Trophoblast cell (in vitro differentiated cells and primary cell): ENCODE measurements at regions not wholly inside any gene's neighbourhood (a gene's known extent, or its start where the extent isn't known, plus 50 kb on each side); places are given as distances from the start of the nearest gene placed in this dataset.

Experiments
- DNase-seq, 2 donors: peaks; one replicate each; pipeline ENCODE4 v3.0.0-alpha.2; 2016
- H2AFZ ChIP-seq: 2 replicates; pipeline ENCODE4 v1.6.1; 2013; ENCODE audit warnings: low read length, moderate library complexity, mild to moderate bottlenecking; ENCODE audit not compliant: insufficient read depth, poor library complexity
- H2AK5ac ChIP-seq: 2 replicates; pipeline ENCODE4 v1.6.1; 2013; ENCODE audit warnings: mild to moderate bottlenecking, low read length
- H2BK120ac ChIP-seq: 2 replicates; pipeline ENCODE4 v1.6.1; 2013; ENCODE audit warnings: low read length, mild to moderate bottlenecking, moderate library complexity; ENCODE audit not compliant: insufficient read depth, poor library complexity
- H2BK12ac ChIP-seq: 2 replicates; pipeline ENCODE4 v1.6.1; 2013; ENCODE audit warnings: mild to moderate bottlenecking, low read length, moderate library complexity
- H2BK5ac ChIP-seq: 2 replicates; pipeline ENCODE4 v1.6.1; 2013; ENCODE audit warnings: low read length, low read depth, moderate library complexity, mild to moderate bottlenecking; ENCODE audit not compliant: poor library complexity
- H3K14ac ChIP-seq: 2 replicates; pipeline ENCODE4 v1.6.1; 2013; ENCODE audit warnings: mild to moderate bottlenecking, low read length
- H3K18ac ChIP-seq: 2 replicates; pipeline ENCODE4 v1.6.1; 2013; ENCODE audit warnings: mild to moderate bottlenecking, low read length
- H3K23ac ChIP-seq: 2 replicates; pipeline ENCODE4 v1.6.1; 2013; ENCODE audit warnings: low read length
- H3K27ac ChIP-seq: 2 replicates; pipeline ENCODE4 v1.5.1; 2013; ENCODE audit warnings: low read depth, mild to moderate bottlenecking, inconsistent platforms, low read length, moderate library complexity
- H3K27me3 ChIP-seq: 2 replicates; pipeline ENCODE4 v1.6.1; 2013; ENCODE audit warnings: inconsistent platforms, mild to moderate bottlenecking, low read length, moderate library complexity; ENCODE audit not compliant: insufficient read depth
- H3K36me3 ChIP-seq, 2 experiments: 1 replicate in 1 of 2; 2 replicates in 1 of 2; pipeline ENCODE4 v1.6.1; 2013; ENCODE audit warnings: low read length in 2 of 2, mild to moderate bottlenecking in 2 of 2, moderate library complexity in 1 of 2; ENCODE audit not compliant: insufficient read depth in 2 of 2, control insufficient read depth in 1 of 2
- H3K4ac ChIP-seq: 2 replicates; pipeline ENCODE4 v1.6.1; 2013; ENCODE audit warnings: low read depth, mild to moderate bottlenecking, low read length, moderate library complexity
- H3K4me1 ChIP-seq, 2 experiments: 1 replicate in 1 of 2; 2 replicates in 1 of 2; pipeline ENCODE4 v1.6.1; 2013; ENCODE audit warnings: low read length in 2 of 2, mild to moderate bottlenecking in 2 of 2, moderate library complexity in 1 of 2; ENCODE audit not compliant: insufficient read depth in 2 of 2, control insufficient read depth in 1 of 2
- H3K4me2 ChIP-seq: 2 replicates; pipeline ENCODE4 v1.6.1; 2013; ENCODE audit warnings: inconsistent platforms, mild to moderate bottlenecking, low read length, moderate library complexity
- H3K4me3 ChIP-seq: 2 replicates; pipeline ENCODE4 v1.5.1; 2013; ENCODE audit warnings: mild to moderate bottlenecking, low read depth, low read length, inconsistent platforms
- H3K79me1 ChIP-seq: one replicate; pipeline ENCODE4 v1.6.1; 2013; ENCODE audit warnings: low read length
- H3K79me2 ChIP-seq: 2 replicates; pipeline ENCODE4 v1.6.1; 2013; ENCODE audit warnings: low read length, mild to moderate bottlenecking; ENCODE audit not compliant: control insufficient read depth, insufficient read depth, poor library complexity
- H3K9ac ChIP-seq: 2 replicates; pipeline ENCODE4 v1.6.1; 2013; ENCODE audit warnings: mild to moderate bottlenecking, low read length
- H3K9me3 ChIP-seq: 2 replicates; pipeline ENCODE4 v1.6.1; 2013; ENCODE audit warnings: low read depth, mild to moderate bottlenecking, control low read depth, inconsistent platforms, low read length; ENCODE audit not compliant: insufficient read depth
- H4K12ac ChIP-seq: 2 replicates; pipeline ENCODE4 v1.6.1; 2013; ENCODE audit warnings: low read depth, mild to moderate bottlenecking, low read length, moderate library complexity
- H4K8ac ChIP-seq: 2 replicates; pipeline ENCODE4 v1.6.1; 2013; ENCODE audit warnings: low read depth, mild to moderate bottlenecking, low read length, moderate library complexity
- H4K91ac ChIP-seq: one replicate; pipeline ENCODE4 v1.6.1; 2013; ENCODE audit warnings: low read depth, mild to moderate bottlenecking, low read length, moderate library complexity
- WGBS: extraction: QIAGEN DNeasy Blood & Tissue Kit; methylation state at CpG from one replicate; pipeline ENCODE4 v1.1.7; 2013; ENCODE audit warnings: missing lambda C conversion rate; ENCODE audit not compliant: insufficient read length, insufficient coverage; ENCODE audit errors: extremely low coverage; 5-methylcytosine and 5-hydroxymethylcytosine counted together

DNA sequence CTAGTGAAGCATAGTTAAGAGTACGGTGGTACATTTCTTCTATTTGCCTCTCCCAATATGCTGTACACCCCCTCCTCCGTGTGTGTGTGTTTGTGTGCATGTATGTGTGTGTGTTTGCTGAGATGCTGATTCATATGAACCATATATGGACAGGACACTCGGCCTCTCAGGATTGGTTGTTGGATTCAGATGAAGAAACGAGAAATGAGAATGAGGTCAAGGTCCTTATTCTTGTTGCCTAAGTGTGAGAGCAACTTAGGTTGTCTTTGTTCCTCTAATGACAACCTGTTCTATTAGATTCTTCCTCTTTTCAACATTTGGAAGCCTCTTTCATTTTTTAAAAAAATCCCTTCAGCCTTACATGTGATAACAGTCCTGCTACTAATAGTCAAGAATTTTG, 1387.6 kb downstream of the STIM2 start:
- Histone ChIP-seq H3K9me3 (no peaks in the 10 kb centered on the region), H2BK120ac (peak overlapping the region; percentile 8), H3K4me3 (no peak overlapping the region), H2BK12ac (peak overlapping the region; percentile 43), H4K8ac (peak overlapping the region; percentile 23), H2AK5ac (peak overlapping the region; percentile 35), H3K36me3 (no peaks in the 10 kb centered on the region), H3K27ac (no peak overlapping the region), H4K91ac (peak overlapping the region; percentile 35), H2BK5ac (no peak overlapping the region), H3K14ac (no peak overlapping the region), H4K12ac (no peak overlapping the region), H3K18ac (no peak overlapping the region), H3K4ac (no peak overlapping the region), H3K23ac (no peak overlapping the region), H3K27me3 (no peaks in the 10 kb centered on the region), H3K79me1 (peaks cover 8% of the 10 kb centered on the region), H2AFZ (no peak overlapping the region), H3K4me1 (peaks cover 2 to 3% of the 10 kb centered on the region in 2 experiments), H3K4me2 (no peak overlapping the region), H3K79me2 (peaks cover 2% of the 10 kb centered on the region), H3K9ac (no peak overlapping the region)
- no CpG with 5 or more reads among the region's 4 CpGs for WGBS
- DNase-seq, result no peak

- H3K36me3 ChIP-seq, result no peaks in the 10 kb centered on the region
- peak overlapping the region; percentile 75 for H3K4ac ChIP-seq
- peak overlapping the region; percentile 96 for H2BK120ac ChIP-seq
- no CpG with 5 or more reads among the region's 2 CpGs for WGBS
- peak overlapping the region; percentile 82 for H3K18ac ChIP-seq
- H3K14ac ChIP-seq, result peak overlapping the region; percentile 87
- H3K79me1 ChIP-seq, result peaks cover 8% of the 10 kb centered on the region
- peak overlapping the region; percentile 95 for H2AK5ac ChIP-seq
- peak overlapping the region; percentile 70 for H4K12ac ChIP-seq
- H2BK12ac ChIP-seq, result peak overlapping the region; percentile 98
- no peak overlapping the region for H3K23ac ChIP-seq
- peak overlapping the region; percentile 70 for H4K8ac ChIP-seq
- peak overlapping the region; percentile 73 for H2BK5ac ChIP-seq
- H3K4me2 ChIP-seq, result no peak overlapping the region
- H3K27ac ChIP-seq, result no peak overlapping the region
- H3K79me2 ChIP-seq, result peaks cover 2% of the 10 kb centered on the region
- peaks cover 2 to 3% of the 10 kb centered on the region in 2 experiments for H3K4me1 ChIP-seq
- peak overlapping the region; percentile 83 for H4K91ac ChIP-seq
- no peak overlapping the region for H3K4me3 ChIP-seq
- H3K9me3 ChIP-seq, result no peaks in the 10 kb centered on the region
- peak overlapping the region; percentile 41 for H2AFZ ChIP-seq
- no peak for DNase-seq
- no peaks in the 10 kb centered on the region for H3K27me3 ChIP-seq
- H3K9ac ChIP-seq, result no peak overlapping the region
Observed at GRCh38 chr4:28250646-28251045, 1390.0 kb downstream of the STIM2 start.

DNA sequence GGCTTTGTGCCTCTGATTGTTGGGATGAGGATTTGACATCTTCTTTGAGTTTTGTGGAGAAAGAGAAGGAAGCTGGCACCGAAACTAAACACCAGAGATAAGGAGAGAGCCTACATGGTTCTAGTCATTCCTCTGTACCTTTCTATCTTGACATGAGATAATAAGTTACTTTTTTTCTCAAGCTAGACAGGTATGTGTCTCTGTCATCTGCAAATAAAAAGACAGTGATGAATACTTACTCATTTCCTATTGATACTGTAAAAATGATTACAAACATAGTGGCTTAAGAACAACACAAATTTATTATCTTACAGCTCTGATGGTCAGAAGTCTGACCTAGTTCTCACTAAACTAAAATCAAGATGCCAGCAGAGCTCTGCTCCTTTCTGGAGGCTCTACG, 1391.2 kb downstream of the STIM2 start:
- Histone ChIP-seq H3K9me3 (no peaks in the 10 kb centered on the region), H3K4me3 (no peak overlapping the region), H2BK5ac (no peak overlapping the region), H3K27ac (no peak overlapping the region), H2AK5ac (no peak overlapping the region), H3K4ac (no peak overlapping the region), H3K14ac (no peak overlapping the region), H4K8ac (no peak overlapping the region), H3K23ac (no peak overlapping the region), H3K27me3 (no peaks in the 10 kb centered on the region), H4K12ac (no peak overlapping the region), H3K4me1 (peaks cover 2 to 3% of the 10 kb centered on the region in 2 experiments), H2BK12ac (no peak overlapping the region), H3K79me1 (peaks cover 8% of the 10 kb centered on the region), H3K36me3 (no peaks in the 10 kb centered on the region), H3K4me2 (no peak overlapping the region), H2AFZ (no peak overlapping the region), H3K18ac (no peak overlapping the region), H3K9ac (no peak overlapping the region), H2BK120ac (no peak overlapping the region), H4K91ac (peak overlapping the region; percentile 47), H3K79me2 (peaks cover 2% of the 10 kb centered on the region)
- DNase-seq, result no peak
- WGBS, result no CpG with 5 or more reads among the region's 2 CpGs

DNA sequence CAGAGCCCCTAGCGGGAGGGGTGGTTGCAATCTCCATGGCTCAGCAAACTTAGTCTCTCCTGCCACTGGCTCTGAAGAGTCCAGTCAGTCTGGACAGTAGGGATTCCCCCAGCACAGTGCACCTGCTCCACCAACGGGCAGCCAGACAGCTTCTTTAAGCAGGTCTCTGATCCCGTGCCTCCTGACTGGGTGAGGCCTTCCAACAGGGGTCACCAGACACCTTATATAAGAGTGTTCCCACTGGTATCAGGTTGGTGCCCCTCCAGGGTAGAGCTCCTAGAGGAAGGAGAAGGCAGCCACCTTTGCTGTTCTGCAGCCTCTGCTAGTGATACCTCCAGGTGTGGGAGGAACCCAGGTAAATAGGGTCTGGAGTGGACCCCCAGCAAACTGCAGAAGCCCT, 1393.4 kb downstream of the STIM2 start:
- DNase-seq, result no peak
- Histone ChIP-seq H3K9ac (no peak overlapping the region), H3K36me3 (no peaks in the 10 kb centered on the region), H3K27me3 (no peaks in the 10 kb centered on the region), H3K14ac (no peak overlapping the region), H2BK12ac (no peak overlapping the region), H4K8ac (no peak overlapping the region), H3K18ac (no peak overlapping the region), H3K79me1 (peaks cover 5% of the 10 kb centered on the region), H3K23ac (no peak overlapping the region), H2AK5ac (no peak overlapping the region), H3K4me3 (no peak overlapping the region), H4K12ac (no peak overlapping the region), H3K27ac (no peak overlapping the region), H3K4me2 (no peak overlapping the region), H3K79me2 (peaks cover 2% of the 10 kb centered on the region), H2BK5ac (no peak overlapping the region), H3K4me1 (peaks cover 0 to 3% of the 10 kb centered on the region in 2 experiments), H2BK120ac (no peak overlapping the region), H3K9me3 (no peaks in the 10 kb centered on the region), H2AFZ (no peak overlapping the region), H4K91ac (no peak overlapping the region), H3K4ac (no peak overlapping the region)
- no CpG with 5 or more reads among the region's 3 CpGs for WGBS
